Smooth muscle cell (in vitro differentiated cells): ENCODE measurements at regions not wholly inside any gene's neighbourhood (a gene's known extent, or its start where the extent isn't known, plus 50 kb on each side); places are given as distances from the start of the nearest gene placed in this dataset.

Source experiments
- DNase-seq: peaks from one replicate; lab custom pipeline; 2025; ENCODE audit not compliant: unreplicated experiment; lab: John Stamatoyannopoulos, UW
- H2AFZ ChIP-seq: fragments of 200-600 bp; sonication (generic); 2 replicates; pipeline ENCODE4 v1.6.0; 2016; ENCODE audit warnings: antibody characterized with exemption, low read depth, mild to moderate bottlenecking
- H3F3A ChIP-seq: fragments of 200-600 bp; sonication (generic); 2 replicates; pipeline ENCODE4 v1.6.0; 2017; ENCODE audit warnings: antibody characterized with exemption, low read depth
- H3K27ac ChIP-seq: fragments of 200-600 bp; sonication (generic); 2 replicates; pipeline ENCODE4 v1.5.1; 2016; ENCODE audit warnings: low read depth, mild to moderate bottlenecking
- H3K27me3 ChIP-seq: fragments of 200-600 bp; sonication (generic); 2 replicates; pipeline ENCODE4 v1.6.1; 2016; ENCODE audit warnings: low read depth, mild to moderate bottlenecking
- H3K36me3 ChIP-seq: fragments of 200-600 bp; sonication (generic); 2 replicates; pipeline ENCODE4 v1.5.1; 2016; ENCODE audit warnings: low read depth
- H3K4me1 ChIP-seq: fragments of 200-600 bp; sonication (generic); 2 replicates; pipeline ENCODE4 v1.5.1; 2016; ENCODE audit warnings: low read depth
- H3K4me2 ChIP-seq: fragments of 200-600 bp; sonication (generic); 2 replicates; pipeline ENCODE4 v1.6.0; 2016; ENCODE audit warnings: mild to moderate bottlenecking
- H3K4me3 ChIP-seq: fragments of 200-600 bp; sonication (generic); 2 replicates; pipeline ENCODE4 v1.5.1; 2016; ENCODE audit warnings: mild to moderate bottlenecking
- H3K79me2 ChIP-seq: fragments of 200-600 bp; sonication (generic); 2 replicates; pipeline ENCODE4 v1.6.0; 2016; ENCODE audit warnings: low read depth, mild to moderate bottlenecking
- H3K9ac ChIP-seq: fragments of 200-600 bp; sonication (generic); 2 replicates; pipeline ENCODE4 v1.6.0; 2016; ENCODE audit warnings: low read depth
- H3K9me3 ChIP-seq: fragments of 200-600 bp; sonication (generic); replicated peaks from 2 replicates; pipeline ENCODE4 v1.5.1; 2016; ENCODE audit warnings: low read depth
- H4K20me1 ChIP-seq: fragments of 200-600 bp; sonication (generic); 2 replicates; pipeline ENCODE4 v1.6.0; 2016; ENCODE audit warnings: low read depth
- WGBS: methylation state at CpG from one replicate; pipeline ENCODE4 v1.1.7; 2016; ENCODE audit warnings: low lambda C conversion rate; 5-methylcytosine and 5-hydroxymethylcytosine counted together
- TF ChIP-seq, protein P1 (sequence below): fragments of 200-600 bp; sonication (generic); IDR thresholded peaks from 2 replicates; pipeline ENCODE4 v1.5.1; 2017; ENCODE audit warnings: borderline replicate concordance, mild to moderate bottlenecking, antibody characterized with exemption; ENCODE audit not compliant: insufficient read depth, poor library complexity, severe bottlenecking

DNA sequence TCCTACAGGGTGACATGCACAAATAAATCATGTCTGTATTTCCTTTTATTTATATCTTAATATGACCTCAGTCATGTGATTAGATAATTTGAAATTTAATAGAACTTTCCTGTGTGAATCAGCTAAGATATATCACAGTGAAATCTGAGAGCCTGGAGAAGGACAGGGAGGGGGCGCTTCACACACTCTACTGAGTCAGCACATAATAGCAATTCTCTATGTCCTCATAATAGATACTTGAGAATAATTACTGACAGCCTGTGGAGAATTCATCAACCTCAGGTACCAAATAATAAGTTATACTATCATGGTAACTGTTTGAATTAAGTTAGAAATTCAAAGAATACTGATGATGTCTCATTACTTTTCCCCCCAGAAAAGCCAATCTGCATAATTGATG is 98.0 kb upstream of the SLC10A2 start:
- H3K9me3 ChIP-seq = no peaks in the 10 kb centered on the region
- H3K36me3 ChIP-seq = no peaks in the 10 kb centered on the region
- no peaks in the 10 kb centered on the region for H4K20me1 ChIP-seq
- H3K4me3 ChIP-seq = no peak overlapping the region
- no peaks in the 10 kb centered on the region for H3K27me3 ChIP-seq
- no peaks in the 10 kb centered on the region for H3K4me1 ChIP-seq
- DNase-seq = no peak
- H3F3A ChIP-seq = no peaks in the 10 kb centered on the region
- no peak overlapping the region for H3K9ac ChIP-seq
- H3K79me2 ChIP-seq = no peaks in the 10 kb centered on the region
- H3K27ac ChIP-seq = no peak overlapping the region
- TF ChIP-seq, protein P1, sequence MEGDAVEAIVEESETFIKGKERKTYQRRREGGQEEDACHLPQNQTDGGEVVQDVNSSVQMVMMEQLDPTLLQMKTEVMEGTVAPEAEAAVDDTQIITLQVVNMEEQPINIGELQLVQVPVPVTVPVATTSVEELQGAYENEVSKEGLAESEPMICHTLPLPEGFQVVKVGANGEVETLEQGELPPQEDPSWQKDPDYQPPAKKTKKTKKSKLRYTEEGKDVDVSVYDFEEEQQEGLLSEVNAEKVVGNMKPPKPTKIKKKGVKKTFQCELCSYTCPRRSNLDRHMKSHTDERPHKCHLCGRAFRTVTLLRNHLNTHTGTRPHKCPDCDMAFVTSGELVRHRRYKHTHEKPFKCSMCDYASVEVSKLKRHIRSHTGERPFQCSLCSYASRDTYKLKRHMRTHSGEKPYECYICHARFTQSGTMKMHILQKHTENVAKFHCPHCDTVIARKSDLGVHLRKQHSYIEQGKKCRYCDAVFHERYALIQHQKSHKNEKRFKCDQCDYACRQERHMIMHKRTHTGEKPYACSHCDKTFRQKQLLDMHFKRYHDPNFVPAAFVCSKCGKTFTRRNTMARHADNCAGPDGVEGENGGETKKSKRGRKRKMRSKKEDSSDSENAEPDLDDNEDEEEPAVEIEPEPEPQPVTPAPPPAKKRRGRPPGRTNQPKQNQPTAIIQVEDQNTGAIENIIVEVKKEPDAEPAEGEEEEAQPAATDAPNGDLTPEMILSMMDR = no peak
- WGBS = 87% methylated on average over 1 of the region's 1 CpG
- no peak overlapping the region for H2AFZ ChIP-seq
- no peak overlapping the region for H3K4me2 ChIP-seq

DNA sequence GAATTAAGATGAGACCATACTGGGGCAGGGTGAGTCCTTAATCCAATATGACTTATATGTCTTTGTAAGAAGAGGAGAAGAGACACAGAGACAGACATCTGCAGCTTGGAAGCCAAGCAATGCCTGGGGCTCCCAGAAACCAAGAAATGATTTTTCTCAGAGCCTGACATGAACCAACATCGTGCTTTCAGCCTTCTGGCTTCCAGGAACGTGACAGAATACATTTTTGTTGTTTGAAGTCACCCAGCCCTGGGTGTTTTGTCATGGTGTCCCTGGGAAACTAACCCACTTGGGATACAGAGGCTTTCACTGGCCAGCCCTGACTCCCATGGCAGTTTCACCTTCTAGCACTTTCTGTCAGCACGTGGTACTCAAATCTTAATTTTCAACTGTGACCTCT is 95.3 kb upstream of the SLC10A2 start:
- Histone ChIP-seq H3K27me3 (no peaks in the 10 kb centered on the region), H3F3A (no peaks in the 10 kb centered on the region), H3K4me1 (no peaks in the 10 kb centered on the region), H3K4me3 (no peak overlapping the region), H3K9me3 (no peaks in the 10 kb centered on the region), H4K20me1 (no peaks in the 10 kb centered on the region), H3K36me3 (no peaks in the 10 kb centered on the region), H3K79me2 (no peaks in the 10 kb centered on the region), H3K9ac (no peak overlapping the region), H3K4me2 (no peak overlapping the region), H3K27ac (peak overlapping the region; percentile 38), H2AFZ (no peak overlapping the region)
- WGBS = 61% methylated on average over 3 of the region's 3 CpGs
- no peak for DNase-seq
- TF ChIP-seq, protein P1 = no peak

GRCh38 chr13:103157434-103158145 is 91.4 kb upstream of the SLC10A2 start:
- no peaks in the 10 kb centered on the region for H3K9me3 ChIP-seq
- H2AFZ ChIP-seq = no peak overlapping the region
- H3K79me2 ChIP-seq = no peaks in the 10 kb centered on the region
- no peaks in the 10 kb centered on the region for H3K36me3 ChIP-seq
- H3K27ac ChIP-seq = no peak overlapping the region
- TF ChIP-seq, protein P1 = no peak
- H3K9ac ChIP-seq = no peak overlapping the region
- H3K4me2 ChIP-seq = no peak overlapping the region
- H3K27me3 ChIP-seq = peaks cover 6% of the 10 kb centered on the region
- no peaks in the 10 kb centered on the region for H3F3A ChIP-seq
- 82% methylated on average over 2 of the region's 2 CpGs for WGBS
- no peak for DNase-seq
- H3K4me3 ChIP-seq = no peak overlapping the region
- no peaks in the 10 kb centered on the region for H4K20me1 ChIP-seq
- H3K4me1 ChIP-seq = no peaks in the 10 kb centered on the region

DNA sequence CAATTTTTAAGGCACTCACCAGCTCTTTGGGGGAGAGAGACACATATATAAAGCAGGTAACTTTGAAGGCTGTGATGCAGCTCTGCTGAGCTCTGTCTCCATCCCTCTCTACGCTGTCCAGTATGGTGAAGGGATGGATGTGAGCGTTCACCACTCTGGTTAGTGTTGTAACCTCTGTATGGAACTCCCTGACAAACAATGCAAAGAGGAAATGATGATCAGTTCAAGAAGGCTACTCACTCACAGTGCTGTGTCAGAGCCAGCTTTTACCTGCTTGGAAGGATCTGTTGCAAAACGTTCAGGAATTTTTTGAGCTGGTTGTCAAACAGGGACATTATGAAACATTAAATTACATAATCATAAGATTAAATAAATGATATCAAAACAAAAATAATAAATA is 90.8 kb upstream of the SLC10A2 start:
- 72% methylated on average over 3 of the region's 3 CpGs for WGBS

More for the DNA sequence above, 90.8 kb upstream of the SLC10A2 start:
- Histone ChIP-seq H3K9me3 (no peaks in the 10 kb centered on the region), H3F3A (no peaks in the 10 kb centered on the region), H3K79me2 (no peaks in the 10 kb centered on the region), H3K4me1 (no peaks in the 10 kb centered on the region), H3K4me2 (no peak overlapping the region), H3K27ac (no peak overlapping the region), H3K27me3 (peaks cover 6% of the 10 kb centered on the region), H3K4me3 (no peak overlapping the region), H2AFZ (no peak overlapping the region), H3K9ac (no peak overlapping the region), H3K36me3 (no peaks in the 10 kb centered on the region), H4K20me1 (no peaks in the 10 kb centered on the region)
- DNase-seq = no peak
- TF ChIP-seq, protein P1 = no peak
